Head of caudate nucleus (tissue), 42 donors: ENCODE measurements at regions not wholly inside any gene's neighbourhood (a gene's known extent, or its start where the extent isn't known, plus 50 kb on each side); places are given as distances from the start of the nearest gene placed in this dataset.

Source experiments
- DNase-seq, 42 donors: peaks; one replicate each; pipeline versions ENCODE4 v3.0.0 to v3.0.0-alpha.2; 2020 to 2021; ENCODE audit warnings: mixed read lengths in 7 of 42
- intact Hi-C: fragments of 100-400 bp; cut with DNase I; formaldehyde crosslinking; loops from one replicate; pipeline ENCODE4 v1.15.0; 2022

DNA sequence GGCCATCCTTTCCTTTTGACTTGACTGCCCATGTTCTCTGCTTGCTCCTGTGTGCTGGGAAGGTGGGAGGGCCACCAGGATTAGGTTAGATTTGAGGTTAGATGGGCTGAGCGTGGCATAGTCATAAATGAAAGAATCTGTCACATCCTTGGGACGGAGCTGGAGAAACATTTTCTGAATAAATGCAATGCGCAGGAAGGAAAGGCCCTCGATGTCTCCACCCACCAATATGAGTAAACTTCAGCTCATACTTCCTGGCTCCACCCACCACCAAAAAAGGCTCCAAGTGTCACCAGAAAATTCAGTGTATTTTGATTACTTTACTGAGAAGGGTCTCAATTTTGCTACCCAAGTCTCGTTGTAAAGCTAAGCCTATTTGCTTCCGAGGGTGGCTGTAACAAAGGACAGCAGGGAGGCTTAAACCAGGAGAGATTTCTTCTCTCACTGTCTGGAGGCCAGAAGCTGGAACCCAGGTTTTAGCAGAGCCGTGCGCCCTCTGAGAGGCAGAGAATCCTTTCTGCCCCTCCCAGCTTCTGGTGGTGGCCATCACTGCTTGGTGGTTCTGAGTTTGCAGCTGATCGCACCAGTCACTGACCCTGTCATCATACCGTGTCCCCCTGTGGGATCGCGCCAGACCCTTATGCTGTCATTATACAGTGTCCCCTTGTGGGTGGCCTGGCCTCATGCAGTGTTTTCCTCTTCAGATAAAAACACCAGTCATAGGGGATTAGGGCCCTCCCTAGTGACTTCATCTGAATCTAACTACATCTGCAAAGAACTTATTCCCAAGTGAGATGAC, 137.8 kb downstream of the TTLL2 start:
- peak in 1 of 42 donors; percentile 8 for DNase-seq
- intact Hi-C loops, result no loop called here

DNA sequence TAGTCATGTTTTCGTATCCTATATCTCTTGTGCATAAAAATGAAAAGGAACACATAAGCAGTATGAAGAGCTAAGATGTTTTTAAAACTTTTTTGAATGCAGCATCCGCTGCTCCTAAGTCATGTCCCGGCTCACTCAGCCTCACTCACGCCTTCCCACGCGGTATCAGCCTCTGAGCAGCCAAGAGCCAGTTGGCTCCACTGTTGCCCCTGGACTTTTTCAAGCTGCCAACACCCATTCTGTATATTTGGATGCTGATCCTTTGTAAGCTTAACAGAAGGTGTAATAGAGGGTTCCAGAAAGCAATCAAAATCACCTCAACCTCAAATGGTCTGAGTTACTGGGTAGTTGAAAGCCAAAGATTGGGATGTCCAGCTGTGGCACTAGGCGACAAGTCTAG, 139.3 kb downstream of the TTLL2 start:
- intact Hi-C loops, result no loop called here
- DNase-seq, result no peak

DNA sequence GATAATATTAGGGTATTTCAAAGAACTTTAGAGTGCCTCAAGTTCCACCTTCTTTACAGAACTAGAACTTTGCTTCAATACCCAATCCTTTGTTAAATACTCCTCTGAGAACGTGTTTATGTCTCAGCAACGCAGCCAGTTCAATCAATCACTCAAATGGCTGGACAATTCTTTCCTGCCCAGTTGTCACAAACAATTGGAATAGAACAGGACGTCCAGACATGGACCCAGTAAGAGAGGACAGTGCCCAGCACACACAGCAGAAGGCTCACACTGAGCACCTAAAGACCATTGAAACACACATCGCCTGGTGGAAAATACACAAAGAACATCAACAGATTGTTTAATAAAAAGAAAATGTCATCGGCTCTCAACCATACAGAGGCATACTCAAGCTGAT, 140.6 kb downstream of the TTLL2 start:
- intact Hi-C loops, result no loop called here
- DNase-seq, result no peak

DNA sequence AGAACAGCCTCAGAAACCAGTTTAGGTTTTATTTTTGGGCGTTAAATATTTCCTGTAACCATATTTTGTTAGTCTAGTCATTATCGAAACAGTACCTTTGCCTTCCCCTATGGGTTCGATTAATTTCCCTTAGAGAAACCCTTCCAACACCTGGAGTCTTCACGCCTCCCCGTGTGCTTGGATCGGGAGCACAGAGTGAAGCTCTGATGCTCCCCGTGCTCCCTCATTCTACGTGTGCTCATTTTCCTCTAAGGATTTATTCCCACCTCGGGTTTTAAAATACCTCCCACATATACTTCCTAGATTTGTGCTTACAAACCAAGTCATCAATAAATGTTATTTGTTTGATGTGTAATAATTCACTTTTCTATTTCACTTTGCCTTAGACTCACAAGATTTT, 142.4 kb downstream of the TTLL2 start:
- no peak for DNase-seq
- intact Hi-C loops, result no loop called here

DNA sequence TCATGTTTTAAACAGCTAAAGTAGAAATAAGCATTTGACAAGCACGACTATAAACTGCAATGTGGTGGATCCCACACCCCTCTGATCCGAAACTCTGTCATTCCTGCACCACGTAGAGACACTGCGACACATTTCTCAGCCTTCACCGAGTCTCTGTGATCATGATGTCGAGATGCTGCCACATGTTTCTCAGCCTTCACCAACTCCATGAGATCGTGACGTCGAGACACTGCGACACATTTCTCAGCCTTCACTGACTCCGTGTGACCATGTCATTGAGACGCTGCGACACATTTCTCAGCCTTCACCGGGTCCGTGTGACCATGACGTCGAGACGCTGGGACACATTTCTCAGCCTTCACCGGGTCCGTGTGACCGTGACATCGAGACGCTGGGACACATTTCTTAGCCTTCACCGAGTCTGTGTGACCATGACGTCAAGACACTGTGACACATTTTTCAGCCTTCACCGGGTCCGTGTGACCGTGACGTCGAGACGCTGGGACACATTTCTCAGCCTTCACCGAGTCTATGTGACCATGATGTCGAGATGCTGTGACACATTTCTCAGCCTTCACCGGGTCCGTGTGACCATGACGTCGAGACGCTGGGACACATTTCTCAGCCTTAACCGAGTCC, 143.0 kb downstream of the TTLL2 start:
- DNase-seq, result peak in 1 of 42 donors; percentile 8
- intact Hi-C loops, result no loop called here

DNA sequence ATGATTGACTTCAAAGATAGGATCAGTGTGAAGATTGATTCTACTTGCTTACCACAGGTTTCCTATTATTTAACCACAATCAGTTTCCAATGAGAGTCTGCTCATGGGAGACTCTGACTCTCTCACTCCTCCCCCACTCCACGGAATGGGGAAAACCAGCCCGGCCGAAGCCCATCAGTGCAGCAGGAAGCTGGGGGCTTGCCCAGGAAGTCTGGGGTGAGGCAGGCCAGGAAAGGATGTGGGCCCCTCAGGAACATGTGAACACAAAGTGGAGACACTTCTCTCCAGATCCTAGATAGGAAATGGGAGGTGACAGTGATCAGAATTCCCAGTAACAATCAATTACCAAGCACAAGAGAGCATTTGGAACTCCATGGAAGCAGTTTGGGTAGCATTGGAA, 144.2 kb downstream of the TTLL2 start:
- intact Hi-C loops, result no loop called here
- no peak for DNase-seq

DNA sequence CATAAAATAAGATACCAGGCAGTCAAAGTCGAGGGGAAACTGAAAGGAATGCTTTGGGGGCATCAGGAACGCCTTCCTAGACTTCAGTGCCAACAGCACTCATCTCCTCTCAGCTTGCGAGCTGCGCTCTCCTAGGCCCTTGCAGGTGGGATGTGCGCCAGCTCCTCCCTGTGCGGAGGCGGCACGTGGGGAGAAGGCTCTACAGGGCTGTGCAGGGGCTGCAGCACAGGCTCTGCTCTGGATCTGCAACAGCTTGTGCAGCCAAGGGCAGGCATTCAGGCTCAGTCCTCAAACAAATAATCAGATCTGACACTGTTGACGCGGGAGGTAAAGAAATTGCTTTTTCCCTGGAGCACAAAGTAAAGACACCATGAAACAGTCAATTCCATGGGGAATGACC, 144.8 kb downstream of the TTLL2 start:
- intact Hi-C loops, result loop anchor here (10.0 kb wide), 1 partner anchor 655 kb away; no protein-coding TSS in a partner anchor
- DNase-seq, result peak in 10 of 42 donors; percentile 25 to 51 (median 38)

DNA sequence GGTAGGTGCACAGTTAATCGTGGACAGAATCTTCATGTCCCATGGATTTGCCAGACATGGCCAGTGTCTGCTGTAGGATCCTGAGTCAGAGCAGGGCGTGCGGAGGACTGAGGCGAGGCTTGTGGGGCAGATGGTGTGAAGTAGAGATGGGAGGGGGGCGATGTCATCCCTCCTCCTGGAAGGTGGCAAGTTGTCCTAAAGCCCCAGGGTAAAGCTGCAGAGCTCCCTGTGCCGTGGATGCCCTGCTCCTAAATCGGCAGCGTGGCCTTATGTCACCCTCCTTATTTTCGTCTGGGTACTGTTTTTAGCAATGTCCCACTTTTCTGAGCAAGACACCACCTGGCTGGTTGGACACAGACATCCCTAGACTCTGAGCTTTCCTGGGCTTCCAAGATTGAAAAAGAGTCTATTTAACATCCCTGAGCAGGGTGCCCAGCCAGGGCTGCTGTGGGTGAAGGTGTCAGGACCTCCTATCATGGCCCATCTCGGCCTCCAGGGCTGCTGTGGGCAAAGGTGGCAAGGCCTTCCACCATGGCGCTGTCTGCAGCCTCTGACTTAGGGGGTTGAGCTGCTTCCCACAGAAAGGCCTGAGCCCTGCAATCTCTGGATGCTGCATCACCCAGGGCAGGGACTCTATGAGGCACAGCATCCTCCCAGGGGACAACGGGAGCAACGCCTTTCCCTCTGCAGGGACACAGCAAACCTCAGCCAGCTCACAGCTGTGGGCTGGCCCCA, 145.4 kb downstream of the TTLL2 start:
- intact Hi-C loops, result loop anchor here (10.0 kb wide), 1 partner anchor 655 kb away; no protein-coding TSS in a partner anchor

DNA sequence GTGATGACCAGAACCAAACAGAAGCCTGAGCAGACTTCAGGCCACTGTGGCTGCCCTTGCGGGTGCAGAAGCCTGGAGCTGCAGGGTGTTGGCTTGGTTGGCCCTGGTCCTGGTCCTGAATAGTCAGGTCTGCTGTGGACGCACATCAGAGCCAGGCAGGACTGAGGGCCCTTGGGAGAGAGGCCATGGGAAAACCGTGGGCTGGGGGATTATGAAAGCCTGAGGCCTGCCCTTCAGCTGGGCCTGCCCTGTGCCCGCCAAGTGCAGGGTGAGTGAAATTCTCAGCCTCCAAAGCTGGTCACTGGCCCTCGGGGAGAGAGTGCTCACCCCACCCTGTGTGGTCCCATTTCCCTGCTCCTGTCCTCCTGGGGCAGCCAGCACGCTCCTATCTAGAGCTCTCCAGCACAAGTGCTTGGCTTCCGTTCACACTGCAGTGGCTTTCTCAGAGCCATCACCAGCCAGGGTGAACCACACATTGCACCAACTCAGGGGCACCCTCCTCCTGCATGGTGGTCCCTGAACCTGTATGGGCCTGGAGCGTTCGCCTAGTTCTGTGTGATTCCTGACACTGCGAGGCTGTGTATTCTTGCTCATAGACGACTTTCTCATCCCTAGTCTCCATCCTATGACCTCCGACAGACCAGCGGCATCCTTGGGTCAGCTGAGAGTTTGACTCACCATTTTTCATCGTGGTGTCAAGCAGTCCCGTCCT, 146.1 kb downstream of the TTLL2 start:
- intact Hi-C loops, result loop anchor here (10.0 kb wide), 1 partner anchor 654 kb away; no protein-coding TSS in a partner anchor
- DNase-seq, result peak in 1 of 42 donors; percentile 7

More for the DNA sequence above, 145.4 kb downstream of the TTLL2 start:
- peak in 1 of 42 donors; percentile 13 for DNase-seq

DNA sequence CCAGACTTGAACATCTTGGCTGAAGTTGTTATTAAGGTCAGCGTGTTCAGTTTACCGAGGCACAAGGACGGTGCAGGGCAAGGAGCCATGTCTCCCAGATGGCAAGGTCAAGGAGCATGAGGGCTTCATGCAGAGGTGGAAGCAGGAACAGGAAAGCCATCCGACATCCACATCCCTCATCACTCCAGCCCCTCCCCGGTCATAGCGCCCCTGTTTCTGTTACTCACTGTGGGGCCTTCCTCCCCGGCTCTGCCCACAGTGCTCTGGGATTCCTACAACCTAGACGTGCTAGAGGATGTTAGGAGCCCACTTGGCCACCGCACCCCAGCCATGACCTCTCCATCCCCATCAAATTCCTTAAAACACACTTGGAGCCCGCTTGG, 146.7 kb downstream of the TTLL2 start:
- DNase-seq, result peak in 1 of 42 donors; percentile 7
- intact Hi-C loops, result loop anchor here (10.0 kb wide), 1 partner anchor 653 kb away; no protein-coding TSS in a partner anchor

DNA sequence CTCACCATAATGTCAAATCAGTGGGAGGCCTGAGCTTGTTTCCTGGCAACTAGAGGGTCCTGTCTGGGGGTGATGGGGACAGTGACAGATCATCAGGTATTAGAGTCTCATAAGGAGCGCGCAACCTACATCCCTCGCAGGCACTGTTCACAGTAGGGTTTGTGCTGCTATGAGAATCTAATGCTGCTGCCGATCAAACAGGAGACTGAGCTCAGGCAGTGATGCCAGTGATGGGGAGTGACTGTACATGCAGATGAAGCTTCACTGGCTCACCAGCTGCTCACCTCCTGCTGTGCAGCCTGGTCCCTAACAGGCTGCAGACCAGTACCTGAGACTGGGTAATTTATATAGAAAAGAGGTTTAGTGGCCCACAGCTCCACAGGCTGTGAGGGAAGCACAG, 147.3 kb downstream of the TTLL2 start:
- intact Hi-C loops, result loop anchor here (10.0 kb wide), 1 partner anchor 653 kb away; no protein-coding TSS in a partner anchor

DNA sequence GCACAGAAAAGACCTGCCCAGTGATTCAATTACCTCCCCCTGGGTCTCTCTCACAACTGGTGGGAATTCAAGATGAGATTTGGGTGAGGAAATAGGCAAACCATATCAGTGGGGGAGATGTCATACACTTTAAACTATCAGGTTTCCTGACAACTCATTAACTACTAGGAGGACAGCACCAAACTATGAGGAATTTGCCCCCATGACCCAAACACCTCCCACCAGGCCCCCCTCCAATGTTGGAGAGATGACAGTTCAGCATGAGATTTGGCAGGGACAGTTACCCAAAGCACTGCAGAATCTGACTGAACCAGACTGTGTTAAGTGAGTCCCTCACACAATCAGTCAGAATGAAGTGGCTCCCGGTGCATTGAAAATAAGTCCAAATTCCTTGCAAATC, 148.0 kb downstream of the TTLL2 start:
- intact Hi-C loops, result loop anchor here (10.0 kb wide), 1 partner anchor 652 kb away; no protein-coding TSS in a partner anchor
- DNase-seq, result peak in 1 of 42 donors; percentile 10

More for the DNA sequence above, 147.3 kb downstream of the TTLL2 start:
- DNase-seq, result peak in 1 of 42 donors; percentile 5

DNA sequence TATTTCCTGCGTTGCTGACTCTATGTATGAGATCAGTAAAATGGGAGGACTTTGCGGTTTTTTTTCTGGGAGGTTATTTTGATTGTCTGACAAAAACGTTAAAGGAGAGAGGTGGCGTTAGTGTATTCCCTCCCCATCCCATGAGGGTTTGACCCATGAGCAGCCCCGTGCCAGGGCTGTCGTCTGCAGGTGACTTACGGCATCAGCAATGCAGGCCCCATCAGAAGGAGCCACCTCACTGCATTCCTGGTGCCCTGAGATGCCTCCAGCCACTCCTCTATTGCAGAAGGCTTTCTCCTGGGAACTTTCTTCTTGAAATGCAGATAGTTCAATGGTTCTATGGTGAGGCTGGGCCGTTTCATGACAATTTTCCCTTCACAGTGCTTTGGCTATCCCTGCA, 149.3 kb downstream of the TTLL2 start:
- intact Hi-C loops, result loop anchor here (10.0 kb wide), 1 partner anchor 651 kb away; no protein-coding TSS in a partner anchor
- peak in 1 of 42 donors; percentile 11 for DNase-seq

DNA sequence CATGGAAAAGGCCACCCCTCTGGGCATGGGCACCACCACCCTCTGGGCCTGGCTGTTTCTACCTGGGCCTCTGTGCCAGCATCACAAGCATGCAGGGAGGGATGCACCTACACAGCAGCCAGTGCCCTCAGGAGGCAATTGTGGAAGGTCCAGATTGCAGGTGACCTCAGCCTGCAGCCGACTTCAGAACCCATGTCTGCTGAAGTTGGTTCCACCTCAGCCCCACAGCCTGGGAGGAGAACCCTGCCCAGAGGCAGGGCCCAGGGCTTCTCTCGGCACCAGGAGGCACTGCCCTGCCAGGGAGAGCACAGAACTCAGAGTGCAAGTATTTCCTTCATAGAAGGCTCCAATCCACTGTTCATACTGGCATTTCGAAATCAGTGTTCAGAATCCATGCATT, 149.8 kb downstream of the TTLL2 start:
- peak in 1 of 42 donors; percentile 13 for DNase-seq
- intact Hi-C loops, result loop anchor here (10.0 kb wide), 1 partner anchor 650 kb away; no protein-coding TSS in a partner anchor

DNA sequence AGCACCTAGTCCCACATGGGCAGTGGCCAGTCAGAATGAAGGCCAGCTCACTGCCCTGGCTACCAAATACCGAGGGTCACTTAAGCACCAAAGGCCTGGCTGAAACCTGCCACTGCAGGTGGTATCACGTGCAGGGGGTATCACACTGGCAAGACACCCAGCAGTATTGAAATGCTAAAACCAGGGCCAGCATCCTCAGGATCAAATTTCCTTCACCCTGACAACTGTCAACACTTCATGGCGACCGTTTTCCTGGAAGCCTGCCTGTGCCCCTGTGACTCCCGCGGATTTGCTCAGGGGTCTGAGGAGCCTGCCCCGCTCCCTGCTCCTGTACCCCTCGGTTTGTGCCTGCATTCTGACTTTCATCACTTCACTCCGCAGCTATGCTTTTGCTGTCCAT, 151.1 kb downstream of the TTLL2 start:
- DNase-seq, result no peak
- intact Hi-C loops, result loop anchor here (10.0 kb wide), 1 partner anchor 649 kb away; no protein-coding TSS in a partner anchor

DNA sequence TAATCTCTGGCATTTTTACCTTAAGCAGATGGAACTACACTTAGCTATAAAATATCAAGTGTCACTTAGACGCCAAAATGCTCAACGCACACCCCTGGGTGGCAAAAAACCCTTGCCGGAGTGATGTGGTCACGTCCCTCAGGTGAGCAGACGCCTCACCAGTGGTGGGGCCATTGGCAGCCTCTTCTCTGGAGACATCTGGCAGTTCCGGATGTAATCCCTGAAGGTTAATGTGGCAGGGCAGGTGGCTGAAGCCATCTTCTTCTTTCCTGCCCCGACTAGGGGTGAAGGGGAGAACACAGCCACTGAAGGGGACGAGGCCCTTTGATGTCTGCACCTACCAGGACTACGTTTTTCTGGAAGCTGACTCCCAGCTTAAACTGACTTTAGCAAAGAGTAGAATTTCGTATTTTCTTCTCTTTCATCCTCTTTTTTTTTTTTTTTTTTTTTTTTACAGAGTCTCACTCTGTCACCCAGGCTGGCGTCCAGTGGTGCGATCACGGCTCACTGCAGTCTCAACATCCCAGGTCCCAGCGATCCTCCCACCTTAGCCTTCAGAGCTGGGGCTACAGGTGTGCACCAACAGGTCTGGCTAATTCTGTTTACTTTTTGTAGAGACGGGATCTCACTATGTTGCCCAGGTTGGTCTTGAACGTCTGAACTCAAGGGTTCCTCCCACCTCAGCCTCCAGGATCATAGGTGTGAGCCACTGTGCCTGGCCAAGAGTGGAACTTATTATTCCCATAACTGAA, 152.1 kb downstream of the TTLL2 start:
- intact Hi-C loops, result loop anchor here (10.0 kb wide), 1 partner anchor 648 kb away; no protein-coding TSS in a partner anchor
- no peak for DNase-seq

DNA sequence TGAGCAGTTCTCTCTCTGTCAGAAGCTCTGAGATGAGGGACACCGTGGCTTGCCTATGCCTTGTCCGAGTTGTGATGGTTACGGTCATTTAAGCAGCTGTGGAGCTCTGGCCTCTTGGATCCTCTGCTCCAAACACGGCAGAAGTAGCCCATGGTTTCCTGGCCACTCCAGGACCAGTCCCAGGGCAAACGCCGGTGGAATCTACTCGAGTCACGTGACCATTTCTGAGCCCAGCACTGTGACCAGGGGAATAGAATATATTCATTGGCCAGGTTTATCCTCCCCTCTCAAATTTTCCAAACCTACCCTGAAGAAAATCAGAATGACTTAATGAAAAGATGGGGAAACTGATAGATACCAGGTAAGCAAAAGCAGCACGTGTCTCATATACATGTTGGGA, 152.8 kb downstream of the TTLL2 start:
- intact Hi-C loops, result loop anchor here (10.0 kb wide), 1 partner anchor 647 kb away; no protein-coding TSS in a partner anchor
- DNase-seq, result no peak

DNA sequence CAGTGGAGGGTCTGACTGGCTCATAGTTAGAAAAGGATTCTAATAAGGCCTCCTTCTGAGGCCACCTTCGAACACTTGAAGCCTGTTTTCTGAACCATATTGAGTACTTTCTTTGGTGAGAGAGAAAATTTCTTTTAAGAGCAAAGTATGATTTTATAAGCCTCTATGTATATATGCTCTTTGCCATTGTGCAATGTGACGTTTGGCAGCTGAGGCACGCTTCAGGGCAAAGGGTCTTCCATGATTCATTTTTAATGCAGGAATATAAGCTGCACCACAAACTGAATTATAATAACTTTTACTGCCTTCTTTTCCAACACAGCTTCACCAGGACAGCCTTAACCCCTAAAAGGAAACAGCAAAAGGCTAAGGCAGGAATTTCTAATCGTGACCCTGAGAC, 154.4 kb downstream of the TTLL2 start:
- intact Hi-C loops, result loop anchor here (10.0 kb wide), 1 partner anchor 646 kb away; no protein-coding TSS in a partner anchor
- DNase-seq, result no peak
